Uterus (tissue), 3 donors: ENCODE measurements at regions not wholly inside any gene's neighbourhood (a gene's known extent, or its start where the extent isn't known, plus 50 kb on each side); places are given as distances from the start of the nearest gene placed in this dataset.

Experiments
- DNase-seq, 2 donors: peaks; one replicate each; pipeline ENCODE4 v3.0.0-alpha.2; 2019 to 2020
- H3K27ac ChIP-seq, 2 donors: fragments of 200-600 bp; sonication (generic); 1 replicate in 1 of 2; 2 replicates in 1 of 2; pipeline ENCODE4 v1.5.1; 2016 to 2018
- H3K27me3 ChIP-seq, 2 donors: fragments of 200-600 bp; sonication (generic); one replicate each; pipeline ENCODE4 v1.5.1; 2018 to 2019; ENCODE audit warnings: control low read depth in 1 of 2
- H3K36me3 ChIP-seq, 2 donors: fragments of 200-600 bp; sonication (generic); one replicate each; pipeline ENCODE4 v1.5.1; 2019; ENCODE audit warnings: control low read depth in 1 of 2
- H3K4me1 ChIP-seq, 2 donors: fragments of 200-600 bp; sonication (generic); one replicate each; pipeline ENCODE4 v1.5.1; 2018 to 2019; ENCODE audit warnings: control low read depth in 1 of 2
- H3K4me3 ChIP-seq, 2 donors: fragments of 200-600 bp; sonication (generic); 1 replicate in 1 of 2; 2 replicates in 1 of 2; pipeline ENCODE4 v1.5.1; 2018 to 2019; ENCODE audit warnings: mild to moderate bottlenecking in 1 of 2
- H3K9me3 ChIP-seq, 2 donors: fragments of 200-600 bp; sonication (generic); one replicate each; pipeline ENCODE4 v1.5.1; 2019; ENCODE audit warnings: control low read depth in 1 of 2
- CTCF ChIP-seq, 4 experiments: fragments of 200-600 bp in 2 of 4; fragments of 450-650 bp in 2 of 4; sonication (generic) in 2 of 4; IDR thresholded peaks; one replicate each; pipeline ENCODE4 v1.5.1; 2016 to 2019; ENCODE audit warnings: antibody characterized with exemption in 4 of 4, mild to moderate bottlenecking in 2 of 4, moderate library complexity in 1 of 4
- POLR2A ChIP-seq, 2 donors: fragments of 450-650 bp; IDR thresholded peaks; one replicate each; pipeline ENCODE4 v1.6.1; 2016; ENCODE audit warnings: antibody characterized with exemption in 2 of 2, mild to moderate bottlenecking in 1 of 2, moderate library complexity in 1 of 2
- intact Hi-C: fragments of 100-400 bp; cut with DNase I; formaldehyde crosslinking; loops from one replicate; pipeline ENCODE4 v1.15.1; 2023; ENCODE audit warnings: low total_unique reads
- donor health status: DM: yes; HTN: yes; CAD: no.

DNA sequence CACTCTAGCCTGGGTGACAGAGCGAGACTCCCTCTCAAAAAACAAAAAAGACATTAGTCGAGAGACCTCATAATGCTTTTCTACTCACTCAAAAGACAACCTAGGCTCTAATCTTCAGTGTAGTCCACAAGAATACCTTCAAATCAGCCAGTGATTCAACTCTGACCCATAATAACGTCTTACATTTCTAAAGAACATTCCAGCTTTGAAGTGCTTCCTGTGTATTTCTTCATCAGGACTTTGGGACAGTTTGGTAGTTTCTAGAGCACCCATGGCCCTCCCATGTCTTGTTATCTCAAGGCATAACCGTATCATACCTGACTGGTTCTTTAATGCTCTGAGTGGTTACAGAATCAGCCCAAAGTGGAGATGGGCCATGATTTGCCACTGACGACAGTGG is 221.3 kb downstream of the SKIDA1 start:
- no peaks in the 10 kb centered on the region for H3K4me1 ChIP-seq
- no peak overlapping the region for H3K4me3 ChIP-seq
- H3K9me3 ChIP-seq, result no peaks in the 10 kb centered on the region
- no peaks in the 10 kb centered on the region for H3K27me3 ChIP-seq
- TF ChIP-seq CTCF (IDR thresholded peaks at IDR 0.05), result no peak
- TF ChIP-seq POLR2A (IDR thresholded peaks at IDR 0.05), result no peak
- H3K27ac ChIP-seq, result no peak overlapping the region
- intact Hi-C loops, result no loop called here
- DNase-seq, result no peak
- no peaks in the 10 kb centered on the region for H3K36me3 ChIP-seq

DNA sequence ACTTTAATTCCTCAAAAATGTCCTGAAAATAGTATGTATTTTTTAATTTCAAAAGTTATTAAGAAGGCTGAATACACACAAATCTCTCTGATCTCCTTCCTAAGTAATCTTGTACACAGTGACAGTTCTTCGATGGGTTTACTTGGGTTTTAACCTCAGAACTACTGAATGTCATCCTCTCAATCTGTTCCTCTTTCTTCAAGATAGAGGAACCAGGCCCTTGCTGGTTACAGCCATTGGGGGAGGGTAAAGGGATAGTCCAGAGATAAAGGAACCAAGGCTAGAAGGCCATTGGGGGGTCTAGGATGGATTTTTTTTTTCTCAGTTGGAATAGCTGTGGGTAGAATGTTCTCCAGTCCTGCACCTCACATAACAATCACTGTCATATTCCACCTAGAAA is 224.9 kb downstream of the SKIDA1 start:
- Histone ChIP-seq H3K4me3 (no peak overlapping the region), H3K4me1 (no peaks in the 10 kb centered on the region), H3K27ac (no peak overlapping the region), H3K36me3 (no peaks in the 10 kb centered on the region), H3K27me3 (no peaks in the 10 kb centered on the region), H3K9me3 (no peaks in the 10 kb centered on the region)
- no peak for TF ChIP-seq CTCF (IDR thresholded peaks at IDR 0.05)
- TF ChIP-seq POLR2A (IDR thresholded peaks at IDR 0.05), result no peak
- intact Hi-C loops, result no loop called here
- no peak for DNase-seq

- DNase-seq, result no peak
- H3K4me3 ChIP-seq, result no peak overlapping the region
- no peaks in the 10 kb centered on the region for H3K9me3 ChIP-seq
- no peak overlapping the region for H3K27ac ChIP-seq
- TF ChIP-seq POLR2A (IDR thresholded peaks at IDR 0.05) (no peak), CTCF (IDR thresholded peaks at IDR 0.05) (no peak)
- H3K36me3 ChIP-seq, result no peaks in the 10 kb centered on the region
- intact Hi-C loops, result no loop called here
- H3K4me1 ChIP-seq, result no peaks in the 10 kb centered on the region
- no peaks in the 10 kb centered on the region for H3K27me3 ChIP-seq
Observed at GRCh38 chr10:21299330-21299729, 226.2 kb downstream of the SKIDA1 start.

DNA sequence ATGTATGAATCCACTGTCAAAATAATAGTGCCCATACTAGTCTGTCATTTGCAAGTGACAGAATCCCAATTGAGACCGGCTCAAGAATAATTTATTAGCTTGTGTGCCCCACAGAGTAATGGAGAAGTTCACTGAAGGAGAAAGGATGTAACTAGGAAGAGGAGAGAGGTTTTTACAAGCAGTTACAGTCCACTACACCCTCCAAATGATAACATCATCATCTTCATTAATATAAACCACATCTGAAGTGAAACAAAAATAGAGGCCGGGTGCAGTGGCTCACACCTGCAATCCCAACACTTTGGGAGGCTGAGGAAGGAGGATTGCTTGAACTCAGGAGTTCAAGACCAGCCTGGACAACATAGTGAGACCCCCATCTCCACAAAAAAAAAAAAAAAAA is 226.8 kb downstream of the SKIDA1 start:
- Histone ChIP-seq H3K27ac (no peak overlapping the region), H3K9me3 (no peaks in the 10 kb centered on the region), H3K36me3 (no peaks in the 10 kb centered on the region), H3K4me1 (no peaks in the 10 kb centered on the region), H3K27me3 (no peaks in the 10 kb centered on the region), H3K4me3 (no peak overlapping the region)
- DNase-seq, result no peak
- intact Hi-C loops, result no loop called here
- TF ChIP-seq POLR2A (IDR thresholded peaks at IDR 0.05) (no peak), CTCF (IDR thresholded peaks at IDR 0.05) (no peak)

DNA sequence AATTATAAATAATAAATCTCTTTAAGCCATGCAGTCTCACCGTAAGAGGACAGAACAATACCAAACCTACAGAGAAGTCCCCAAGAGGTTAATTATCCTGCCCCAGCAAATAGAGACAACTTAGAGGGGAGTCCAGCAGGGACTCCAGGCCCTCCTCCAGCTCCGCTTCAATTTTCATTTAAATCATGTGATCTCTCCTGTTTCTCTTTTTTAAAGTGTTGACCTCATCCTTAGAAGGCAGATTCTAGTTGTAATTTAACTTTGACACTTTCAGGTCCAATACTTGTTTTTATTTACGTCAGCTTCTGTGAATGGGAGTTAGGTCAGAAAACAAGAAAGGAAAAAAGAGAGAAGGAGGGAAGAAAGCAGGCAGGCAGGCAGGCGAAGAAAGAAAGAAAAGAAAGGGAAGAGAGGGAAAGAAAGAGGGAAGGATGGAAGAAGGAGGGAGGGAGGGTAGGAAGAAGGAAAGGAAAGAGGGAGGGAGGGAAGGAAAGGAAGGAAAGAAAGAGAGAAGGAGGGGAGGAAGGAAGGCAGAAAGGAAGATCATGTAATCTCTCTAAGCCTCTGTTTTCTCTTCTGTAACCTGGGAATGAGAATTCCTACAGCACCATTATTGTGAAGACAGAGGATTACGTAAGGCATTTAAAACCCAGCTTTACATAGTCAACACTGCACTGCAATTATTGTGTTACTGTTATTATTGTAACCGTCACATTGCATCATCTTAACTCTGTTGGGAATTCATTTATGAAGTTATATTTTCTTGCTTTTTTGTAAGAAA is 227.7 kb downstream of the SKIDA1 start:
- intact Hi-C loops, result no loop called here

More for the DNA sequence above, 227.7 kb downstream of the SKIDA1 start:
- no peaks in the 10 kb centered on the region for H3K4me1 ChIP-seq
- no peaks in the 10 kb centered on the region for H3K36me3 ChIP-seq
- H3K9me3 ChIP-seq, result no peaks in the 10 kb centered on the region
- no peak overlapping the region for H3K4me3 ChIP-seq
- H3K27me3 ChIP-seq, result no peaks in the 10 kb centered on the region
- DNase-seq, result no peak
- no peak overlapping the region for H3K27ac ChIP-seq
- TF ChIP-seq CTCF (IDR thresholded peaks at IDR 0.05) (no peak), POLR2A (IDR thresholded peaks at IDR 0.05) (no peak)
